ENCODE measurements at regions not wholly inside any gene's neighbourhood (a gene's known extent, or its start where the extent isn't known, plus 50 kb on each side); places are given as distances from the start of the nearest gene placed in this dataset.

DNA sequence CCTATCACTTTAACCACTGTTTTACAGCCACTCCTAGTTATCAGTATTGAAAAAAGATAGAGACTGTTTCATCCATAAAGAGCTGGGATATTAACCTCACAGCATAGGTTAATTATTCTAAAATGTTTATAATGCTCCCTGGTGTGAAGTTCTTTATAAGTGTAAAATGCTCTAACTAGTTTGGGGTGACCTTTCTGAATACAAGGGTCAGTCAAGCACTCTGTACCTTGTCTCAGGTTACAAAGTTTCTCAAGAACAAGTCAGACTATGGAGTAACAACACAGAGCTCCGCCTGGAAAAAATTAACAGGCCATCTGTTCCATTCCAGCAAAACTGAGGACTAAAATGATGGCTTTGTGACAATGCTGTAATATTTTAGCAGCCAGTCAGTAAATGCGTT is 107.4 kb downstream of the NOL4 start:
- peaks cover 22% of the 10 kb centered on the region for H3K4me1 ChIP-seq (ENCODE audit: insufficient read depth)
- no peaks in the 10 kb centered on the region for H3K27me3 ChIP-seq
- H3K79me2 ChIP-seq, result no peaks in the 10 kb centered on the region
- H2AFZ ChIP-seq, result no peak overlapping the region
- no peak for TF ChIP-seq EZH2phosphoT487 (IDR thresholded peaks at IDR 0.05; ENCODE audit: low read depth, severe bottlenecking, unreplicated experiment)
- TF ChIP-seq EZH2 (IDR thresholded peaks at IDR 0.05; ENCODE audit: borderline replicate concordance), result no peak
- TF ChIP-seq, protein P1, sequence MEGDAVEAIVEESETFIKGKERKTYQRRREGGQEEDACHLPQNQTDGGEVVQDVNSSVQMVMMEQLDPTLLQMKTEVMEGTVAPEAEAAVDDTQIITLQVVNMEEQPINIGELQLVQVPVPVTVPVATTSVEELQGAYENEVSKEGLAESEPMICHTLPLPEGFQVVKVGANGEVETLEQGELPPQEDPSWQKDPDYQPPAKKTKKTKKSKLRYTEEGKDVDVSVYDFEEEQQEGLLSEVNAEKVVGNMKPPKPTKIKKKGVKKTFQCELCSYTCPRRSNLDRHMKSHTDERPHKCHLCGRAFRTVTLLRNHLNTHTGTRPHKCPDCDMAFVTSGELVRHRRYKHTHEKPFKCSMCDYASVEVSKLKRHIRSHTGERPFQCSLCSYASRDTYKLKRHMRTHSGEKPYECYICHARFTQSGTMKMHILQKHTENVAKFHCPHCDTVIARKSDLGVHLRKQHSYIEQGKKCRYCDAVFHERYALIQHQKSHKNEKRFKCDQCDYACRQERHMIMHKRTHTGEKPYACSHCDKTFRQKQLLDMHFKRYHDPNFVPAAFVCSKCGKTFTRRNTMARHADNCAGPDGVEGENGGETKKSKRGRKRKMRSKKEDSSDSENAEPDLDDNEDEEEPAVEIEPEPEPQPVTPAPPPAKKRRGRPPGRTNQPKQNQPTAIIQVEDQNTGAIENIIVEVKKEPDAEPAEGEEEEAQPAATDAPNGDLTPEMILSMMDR (IDR thresholded peaks at IDR 0.05; ENCODE audit: poor library complexity), result no peak
- H4K20me1 ChIP-seq (ENCODE audit: insufficient read depth, poor library complexity, severe bottlenecking), result no peaks in the 10 kb centered on the region
- H3K9me3 ChIP-seq (ENCODE audit: low read depth), result no peaks in the 10 kb centered on the region
- no peaks in the 10 kb centered on the region for H3K9me2 ChIP-seq (replicated peaks; ENCODE audit: insufficient read depth)
- no peaks in the 10 kb centered on the region for H3K36me3 ChIP-seq (replicated peaks; ENCODE audit: insufficient read depth, low read depth)
- no peak overlapping the region for H3K4me2 ChIP-seq
- WGBS (ENCODE audit: low lambda C conversion rate, missing lambda C conversion rate), result 39% methylated on average over 2 of the region's 2 CpGs
- no peak overlapping the region for H3K4me3 ChIP-seq
- no peak overlapping the region for H3K27ac ChIP-seq
- no peak for DNase-seq (ENCODE audit: low spot score)

DNA sequence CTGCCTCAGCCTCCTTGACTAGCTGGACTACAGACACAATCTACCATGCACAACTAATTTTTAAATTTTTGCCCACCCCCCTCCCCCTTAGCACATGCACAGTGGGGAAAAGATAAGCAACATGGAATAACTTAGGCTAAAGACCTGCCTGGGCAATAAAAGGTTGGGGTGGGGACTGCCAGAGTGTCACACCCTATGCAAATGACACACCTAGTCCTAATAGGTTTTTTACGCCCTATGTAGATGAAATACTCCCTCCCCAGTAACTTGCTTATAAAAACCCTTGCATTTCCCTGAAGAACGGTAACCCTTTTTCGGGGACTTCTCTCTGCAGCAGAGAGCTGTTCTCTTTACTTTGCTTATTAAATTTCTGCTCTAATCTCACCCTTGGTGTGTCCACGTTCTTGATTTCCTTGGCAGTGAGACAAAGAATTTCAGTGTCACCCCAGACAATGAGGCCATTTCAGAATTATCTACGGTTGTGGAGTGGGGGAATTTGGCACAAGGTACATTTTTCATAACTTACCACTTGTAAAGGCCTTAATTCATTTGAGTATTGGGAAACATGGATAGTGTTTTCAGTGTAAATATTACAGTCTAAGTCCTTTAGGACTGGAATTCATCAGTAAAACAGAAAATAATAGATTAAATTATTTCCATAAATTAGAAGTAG is 109.2 kb downstream of the NOL4 start:
- Histone ChIP-seq H4K20me1 (ENCODE audit: insufficient read depth, poor library complexity, severe bottlenecking) (no peaks in the 10 kb centered on the region), H3K27ac (no peak overlapping the region), H3K4me1 (ENCODE audit: insufficient read depth) (peaks cover 6% of the 10 kb centered on the region), H3K79me2 (no peaks in the 10 kb centered on the region), H3K27me3 (no peaks in the 10 kb centered on the region), H3K9me3 (ENCODE audit: low read depth) (no peaks in the 10 kb centered on the region), H3K36me3 (replicated peaks; ENCODE audit: insufficient read depth, low read depth) (no peaks in the 10 kb centered on the region), H3K4me2 (no peak overlapping the region), H3K4me3 (no peak overlapping the region), H3K9me2 (replicated peaks; ENCODE audit: insufficient read depth) (no peaks in the 10 kb centered on the region), H2AFZ (no peak overlapping the region)
- WGBS (ENCODE audit: low lambda C conversion rate, missing lambda C conversion rate), result 86% methylated on average over 5 of the region's 5 CpGs
- no peak for TF ChIP-seq EZH2 (IDR thresholded peaks at IDR 0.05; ENCODE audit: borderline replicate concordance)
- TF ChIP-seq EZH2phosphoT487 (IDR thresholded peaks at IDR 0.05; ENCODE audit: low read depth, severe bottlenecking, unreplicated experiment), result no peak
- TF ChIP-seq, protein P1 (IDR thresholded peaks at IDR 0.05; ENCODE audit: poor library complexity), result no peak
- no peak for DNase-seq (ENCODE audit: low spot score)

DNA sequence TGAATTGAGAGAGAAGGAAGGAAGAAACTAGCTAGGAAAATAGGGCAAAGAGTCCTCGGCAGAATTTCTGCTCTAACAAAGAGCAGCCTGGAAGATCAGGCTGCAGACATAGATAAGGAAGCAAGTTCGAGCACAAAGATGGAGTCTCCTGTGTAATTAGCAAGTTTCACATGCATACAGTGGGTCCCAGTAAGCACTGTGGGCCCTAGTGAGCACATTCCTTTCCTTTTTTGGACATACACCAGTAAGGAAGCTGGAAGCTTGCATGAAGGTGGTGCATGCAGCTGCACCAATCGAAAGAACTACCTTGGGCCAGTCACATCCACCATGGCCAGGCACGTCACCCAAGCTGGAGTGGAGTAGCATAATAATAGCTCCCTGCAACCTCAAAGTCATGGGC is 109.7 kb downstream of the NOL4 start:
- no peak overlapping the region for H3K27ac ChIP-seq
- no peak overlapping the region for H3K4me2 ChIP-seq
- peaks cover 1% of the 10 kb centered on the region for H3K4me1 ChIP-seq (ENCODE audit: insufficient read depth)
- no peaks in the 10 kb centered on the region for H4K20me1 ChIP-seq (ENCODE audit: insufficient read depth, poor library complexity, severe bottlenecking)
- H3K9me3 ChIP-seq (ENCODE audit: low read depth), result no peaks in the 10 kb centered on the region
- H2AFZ ChIP-seq, result no peak overlapping the region
- WGBS (ENCODE audit: low lambda C conversion rate, missing lambda C conversion rate), result 78% methylated on average over 4 of the region's 4 CpGs
- DNase-seq (ENCODE audit: low spot score), result no peak
- H3K36me3 ChIP-seq (replicated peaks; ENCODE audit: insufficient read depth, low read depth), result no peaks in the 10 kb centered on the region
- H3K9me2 ChIP-seq (replicated peaks; ENCODE audit: insufficient read depth), result no peaks in the 10 kb centered on the region
- H3K79me2 ChIP-seq, result no peaks in the 10 kb centered on the region
- H3K27me3 ChIP-seq, result no peaks in the 10 kb centered on the region
- TF ChIP-seq EZH2 (IDR thresholded peaks at IDR 0.05; ENCODE audit: borderline replicate concordance), result no peak
- TF ChIP-seq, protein P1 (IDR thresholded peaks at IDR 0.05; ENCODE audit: poor library complexity), result no peak
- TF ChIP-seq EZH2phosphoT487 (IDR thresholded peaks at IDR 0.05; ENCODE audit: low read depth, severe bottlenecking, unreplicated experiment), result no peak
- H3K4me3 ChIP-seq, result no peak overlapping the region

Measured in hepatocyte (in vitro differentiated cells).